Nephron (organoid): ENCODE measurements at regions not wholly inside any gene's neighbourhood (a gene's known extent, or its start where the extent isn't known, plus 50 kb on each side); places are given as distances from the start of the nearest gene placed in this dataset.

Experiments
- H3K27ac Mint-ChIP-seq, 3 experiments: 2 replicates each; pipeline ENCODE4 v1.8.0; 2020; ENCODE audit warnings: mixed read lengths in 3 of 3, mild to moderate bottlenecking in 2 of 3, moderate library complexity in 1 of 3
- H3K27me3 Mint-ChIP-seq: 2 replicates; pipeline ENCODE4 v1.8.0; 2021; ENCODE audit warnings: low read depth, mild to moderate bottlenecking, moderate library complexity, mixed read lengths
- H3K36me3 Mint-ChIP-seq: 2 replicates; pipeline ENCODE4 v1.8.0; 2020; ENCODE audit warnings: low read depth, mixed read lengths
- H3K4me1 Mint-ChIP-seq: 2 replicates; pipeline ENCODE4 v1.8.0; 2020; ENCODE audit warnings: mixed read lengths
- H3K4me3 Mint-ChIP-seq, 3 experiments: 2 replicates each; pipeline ENCODE4 v1.8.0; 2020; ENCODE audit warnings: mild to moderate bottlenecking in 3 of 3, mixed read lengths in 3 of 3, moderate library complexity in 2 of 3
- H3K9me3 Mint-ChIP-seq: 2 replicates; pipeline ENCODE4 v1.8.0; 2020; ENCODE audit warnings: mixed read lengths
- TF ChIP-seq, protein P1 (sequence below), 3 experiments: fragments of 200-600 bp; sonication (generic); IDR thresholded peaks; one replicate each; pipeline ENCODE4 v1.5.0; 2021; ENCODE audit warnings: antibody characterized with exemption in 3 of 3; ENCODE audit not compliant: unreplicated experiment in 3 of 3

DNA sequence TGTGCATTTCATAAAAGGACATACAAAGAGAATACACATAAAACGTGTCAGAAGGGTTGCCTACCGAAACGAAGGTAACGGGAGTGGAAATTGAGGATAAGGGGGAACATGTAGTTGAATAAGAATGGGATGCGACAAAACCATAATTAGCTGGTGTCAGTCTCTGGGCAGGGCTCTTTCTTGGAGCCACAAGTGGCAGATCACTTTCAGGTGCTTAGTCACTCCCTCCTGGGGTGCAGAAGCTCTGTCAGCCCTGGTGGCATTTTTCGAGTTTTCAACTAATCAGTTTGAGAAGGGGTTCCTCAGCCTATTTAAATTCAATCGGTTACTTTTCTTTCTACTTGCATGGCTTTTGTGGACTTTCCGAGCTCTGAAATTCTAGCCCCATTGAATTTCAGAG is 133.9 kb upstream of the IGSF21 start:
- Mint-ChIP-seq H3K27ac (no peak overlapping the region), H3K4me3 (no peak overlapping the region), H3K27me3 (peaks cover 51% of the 10 kb centered on the region), H3K4me1 (no peaks in the 10 kb centered on the region), H3K36me3 (no peaks in the 10 kb centered on the region), H3K9me3 (no peaks in the 10 kb centered on the region)
- TF ChIP-seq, protein P1, sequence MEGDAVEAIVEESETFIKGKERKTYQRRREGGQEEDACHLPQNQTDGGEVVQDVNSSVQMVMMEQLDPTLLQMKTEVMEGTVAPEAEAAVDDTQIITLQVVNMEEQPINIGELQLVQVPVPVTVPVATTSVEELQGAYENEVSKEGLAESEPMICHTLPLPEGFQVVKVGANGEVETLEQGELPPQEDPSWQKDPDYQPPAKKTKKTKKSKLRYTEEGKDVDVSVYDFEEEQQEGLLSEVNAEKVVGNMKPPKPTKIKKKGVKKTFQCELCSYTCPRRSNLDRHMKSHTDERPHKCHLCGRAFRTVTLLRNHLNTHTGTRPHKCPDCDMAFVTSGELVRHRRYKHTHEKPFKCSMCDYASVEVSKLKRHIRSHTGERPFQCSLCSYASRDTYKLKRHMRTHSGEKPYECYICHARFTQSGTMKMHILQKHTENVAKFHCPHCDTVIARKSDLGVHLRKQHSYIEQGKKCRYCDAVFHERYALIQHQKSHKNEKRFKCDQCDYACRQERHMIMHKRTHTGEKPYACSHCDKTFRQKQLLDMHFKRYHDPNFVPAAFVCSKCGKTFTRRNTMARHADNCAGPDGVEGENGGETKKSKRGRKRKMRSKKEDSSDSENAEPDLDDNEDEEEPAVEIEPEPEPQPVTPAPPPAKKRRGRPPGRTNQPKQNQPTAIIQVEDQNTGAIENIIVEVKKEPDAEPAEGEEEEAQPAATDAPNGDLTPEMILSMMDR (IDR thresholded peaks at IDR 0.05; ENCODE audit: unreplicated experiment in 3 of 3) = no peak

DNA sequence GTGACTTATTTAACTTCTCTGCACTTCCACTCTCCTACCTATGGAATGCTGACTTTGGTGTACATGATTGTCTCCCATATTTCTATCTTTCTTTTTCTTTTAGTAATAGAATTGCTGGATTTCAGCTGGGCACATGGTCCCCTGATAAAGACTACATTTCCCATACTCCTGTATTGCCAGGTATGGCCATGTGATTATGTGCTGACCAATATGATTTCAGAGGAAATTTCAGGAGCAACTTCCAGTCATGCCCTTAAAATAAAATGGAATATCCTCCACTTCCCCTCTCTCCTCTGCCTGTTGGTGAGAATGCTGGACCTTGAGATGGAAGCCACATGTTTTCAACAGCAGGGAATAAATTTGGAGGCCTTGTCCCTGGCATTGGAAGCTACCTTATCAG is 130.7 kb upstream of the IGSF21 start:
- Mint-ChIP-seq H3K27ac (no peak overlapping the region), H3K27me3 (peaks cover 40% of the 10 kb centered on the region), H3K36me3 (no peaks in the 10 kb centered on the region), H3K4me1 (no peaks in the 10 kb centered on the region), H3K4me3 (no peak overlapping the region), H3K9me3 (no peaks in the 10 kb centered on the region)
- TF ChIP-seq, protein P1 (IDR thresholded peaks at IDR 0.05; ENCODE audit: unreplicated experiment in 3 of 3) = no peak

DNA sequence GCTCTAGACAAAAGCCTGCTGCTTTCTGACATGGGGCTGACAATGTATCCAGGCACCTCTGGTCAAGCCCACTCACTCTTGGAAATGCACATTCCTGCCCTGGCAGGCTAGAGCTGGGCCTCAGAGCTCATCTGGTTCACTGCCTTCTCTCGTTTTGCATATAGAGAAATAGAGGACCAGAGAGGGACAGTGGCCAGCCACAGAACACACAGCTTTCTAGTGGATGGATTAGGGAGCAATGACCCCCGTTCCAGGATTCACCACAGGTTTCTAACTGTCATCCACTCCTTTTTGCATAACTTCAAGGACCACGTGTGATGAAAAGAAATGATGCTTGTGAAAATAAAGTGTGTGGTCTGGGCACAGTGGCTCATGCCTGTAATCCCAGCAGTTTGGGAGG is 129.6 kb upstream of the IGSF21 start:
- H3K4me1 Mint-ChIP-seq = no peaks in the 10 kb centered on the region
- H3K27ac Mint-ChIP-seq = no peak overlapping the region
- TF ChIP-seq, protein P1 (IDR thresholded peaks at IDR 0.05; ENCODE audit: unreplicated experiment in 3 of 3) = no peak
- H3K27me3 Mint-ChIP-seq = peaks cover 42% of the 10 kb centered on the region
- no peak overlapping the region for H3K4me3 Mint-ChIP-seq
- H3K36me3 Mint-ChIP-seq = no peaks in the 10 kb centered on the region
- no peaks in the 10 kb centered on the region for H3K9me3 Mint-ChIP-seq

DNA sequence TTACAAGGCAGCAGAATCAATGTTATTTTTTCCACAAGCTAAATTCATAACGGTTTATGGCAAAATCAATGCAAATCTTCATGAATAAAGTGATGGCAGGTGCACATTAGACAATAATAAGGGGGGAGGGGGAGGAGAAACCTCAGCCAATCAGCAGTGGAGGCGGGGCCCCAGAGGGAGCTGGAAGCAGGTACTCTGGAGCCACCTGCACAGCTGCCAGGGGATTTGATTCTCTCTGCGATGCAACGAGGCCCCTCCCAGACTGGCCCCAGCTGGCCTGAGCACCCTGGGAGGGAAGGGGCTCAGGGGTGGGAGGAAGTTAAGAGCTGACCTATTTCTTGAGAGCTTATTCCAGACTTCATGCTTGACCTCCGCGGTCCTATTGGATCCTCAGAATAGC is 127.8 kb upstream of the IGSF21 start:
- Mint-ChIP-seq H3K4me3 (no peak overlapping the region), H3K36me3 (no peaks in the 10 kb centered on the region), H3K9me3 (no peaks in the 10 kb centered on the region), H3K27ac (no peak overlapping the region), H3K4me1 (no peaks in the 10 kb centered on the region), H3K27me3 (peaks cover 33% of the 10 kb centered on the region)
- TF ChIP-seq, protein P1 (IDR thresholded peaks at IDR 0.05; ENCODE audit: unreplicated experiment in 3 of 3) = no peak

DNA sequence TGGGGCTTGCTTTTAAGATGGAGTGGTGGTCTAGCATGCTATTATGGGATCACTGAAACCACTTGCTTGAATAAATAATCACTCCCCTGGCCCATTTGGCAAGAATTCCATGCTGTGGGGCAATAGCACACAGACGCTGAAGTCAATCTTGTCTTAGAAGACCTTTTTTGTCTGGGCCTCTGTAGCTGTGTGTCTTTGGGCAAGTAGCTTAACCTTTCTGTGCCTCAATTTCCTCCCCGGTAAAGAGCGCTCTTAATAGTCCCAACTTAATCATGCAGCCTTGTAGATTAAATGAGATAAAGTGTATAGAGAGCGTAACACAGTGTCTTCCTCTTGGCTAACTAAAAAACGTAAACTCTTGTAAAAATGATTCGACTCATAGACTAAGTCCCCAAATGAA is 125.4 kb upstream of the IGSF21 start:
- H3K4me3 Mint-ChIP-seq = no peak overlapping the region
- no peak overlapping the region for H3K27ac Mint-ChIP-seq
- H3K9me3 Mint-ChIP-seq = no peaks in the 10 kb centered on the region
- no peaks in the 10 kb centered on the region for H3K36me3 Mint-ChIP-seq
- TF ChIP-seq, protein P1 (IDR thresholded peaks at IDR 0.05; ENCODE audit: unreplicated experiment in 3 of 3) = no peak
- no peaks in the 10 kb centered on the region for H3K4me1 Mint-ChIP-seq
- peaks cover 46% of the 10 kb centered on the region for H3K27me3 Mint-ChIP-seq

DNA sequence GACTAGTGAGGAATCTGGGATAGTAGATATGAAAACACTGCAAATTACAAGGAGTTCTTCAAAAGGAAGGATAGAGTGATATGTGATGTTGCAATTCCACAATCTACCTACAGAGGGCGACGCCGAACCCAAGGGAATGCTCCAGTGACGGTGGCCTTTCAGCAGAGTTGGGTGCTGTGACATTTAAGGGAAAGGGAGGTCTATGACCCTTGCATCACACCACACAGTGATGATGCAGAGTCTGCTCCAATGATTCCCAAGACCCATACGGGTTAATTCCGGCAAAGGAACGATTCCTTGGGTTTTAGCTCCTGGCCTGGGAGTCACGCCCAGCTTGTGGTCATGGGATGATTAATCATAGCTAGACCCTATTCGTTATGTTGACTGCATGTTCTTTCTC is 123.0 kb upstream of the IGSF21 start:
- peaks cover 45% of the 10 kb centered on the region for H3K27me3 Mint-ChIP-seq
- no peaks in the 10 kb centered on the region for H3K9me3 Mint-ChIP-seq
- no peak overlapping the region for H3K4me3 Mint-ChIP-seq
- H3K4me1 Mint-ChIP-seq = no peaks in the 10 kb centered on the region
- H3K27ac Mint-ChIP-seq = no peak overlapping the region
- H3K36me3 Mint-ChIP-seq = no peaks in the 10 kb centered on the region
- TF ChIP-seq, protein P1 (IDR thresholded peaks at IDR 0.05; ENCODE audit: unreplicated experiment in 3 of 3) = peak; percentile 34 to 63 (median 37)
